HCT116 (cell line): ENCODE measurements at regions not wholly inside any gene's neighbourhood (a gene's known extent, or its start where the extent isn't known, plus 50 kb on each side); places are given as distances from the start of the nearest gene placed in this dataset.

Experiments
- EZH2 ChIP-seq: fragments of 200-600 bp; sonication (generic); IDR thresholded peaks from 2 replicates; pipeline ENCODE4 v1.6.1; 2017; ENCODE audit warnings: antibody characterized with exemption, mixed run types
- FOSL1 ChIP-seq: IDR thresholded peaks from 2 replicates; pipeline ENCODE4 v1.6.1; 2012; ENCODE audit warnings: low read depth
- JUND ChIP-seq: IDR thresholded peaks from 2 replicates; pipeline ENCODE4 v1.6.1; 2012
- POLR2A ChIP-seq: IDR thresholded peaks from 2 replicates; pipeline ENCODE4 v1.7.0; 2011; ENCODE audit warnings: borderline replicate concordance; ENCODE audit not compliant: insufficient read depth, insufficient read length; ENCODE audit errors: extremely low read depth
- POLR2AphosphoS5 ChIP-seq: IDR thresholded peaks from 2 replicates; pipeline ENCODE4 v1.6.1; 2011; ENCODE audit warnings: mild to moderate bottlenecking, low read depth, low read length, moderate library complexity
- SIN3A ChIP-seq: IDR thresholded peaks from 2 replicates; pipeline ENCODE4 v1.6.1; 2012; ENCODE audit warnings: low read depth
- SP1 ChIP-seq: IDR thresholded peaks from 2 replicates; pipeline ENCODE4 v1.6.1; 2012; ENCODE audit warnings: low read depth
- TCF7L2 ChIP-seq: IDR thresholded peaks from 2 replicates; pipeline ENCODE4 v1.7.0; 2011; ENCODE audit warnings: borderline replicate concordance, inconsistent platforms; ENCODE audit not compliant: insufficient read depth, insufficient read length; ENCODE audit errors: extremely low read depth
- ZNF274 ChIP-seq: fragments of 200-500 bp; sonication (Bioruptor generic); IDR thresholded peaks from 2 replicates; pipeline ENCODE4 v1.6.1; 2014; ENCODE audit warnings: mild to moderate bottlenecking, low read depth, low read length, inconsistent platforms
- TF ChIP-seq, protein P1 (sequence below), 3 experiments: fragments of 200-600 bp in 1 of 3; sonication (generic) in 1 of 3; IDR thresholded peaks in 2 of 3; conservative IDR thresholded peaks in 1 of 3; 2 replicates each; pipeline ENCODE4 v1.5.1; 2012 to 2017; ENCODE audit warnings: low read depth in 2 of 3, low read length in 2 of 3, antibody characterized with exemption in 1 of 3, borderline replicate concordance in 1 of 3, control low read depth in 1 of 3, mild to moderate bottlenecking in 1 of 3, mixed read lengths in 1 of 3, mixed run types in 1 of 3, moderate library complexity in 1 of 3; ENCODE audit not compliant: insufficient read depth in 1 of 3
- TF ChIP-seq, protein P2 (sequence below): IDR thresholded peaks from 2 replicates; pipeline ENCODE4 v1.6.1; 2012; ENCODE audit warnings: low read depth
- TF ChIP-seq, protein P3 (sequence below): IDR thresholded peaks from 2 replicates; pipeline ENCODE4 v1.6.1; 2012

DNA sequence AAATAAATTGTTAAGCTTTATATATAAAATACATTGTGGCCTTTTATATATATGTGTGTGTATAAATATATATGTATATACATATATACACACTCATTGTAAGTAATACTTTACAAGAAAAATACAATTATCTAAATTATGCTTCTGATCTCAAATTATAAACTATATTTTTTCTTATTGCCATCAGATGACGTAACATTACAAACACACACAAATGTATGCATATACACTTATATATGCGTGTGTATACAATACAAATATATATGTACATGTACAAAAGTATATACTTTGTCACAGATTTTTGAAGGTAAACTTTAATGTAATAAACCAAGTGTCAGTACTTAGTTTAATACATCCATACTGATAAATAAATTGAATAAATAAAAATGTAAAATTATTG lies 278.9 kb upstream of the LMO3 start:
- TF ChIP-seq POLR2A (no peak), ZNF274 (no peak), EZH2 (no peak), POLR2AphosphoS5 (no peak), TCF7L2 (no peak), JUND (no peak), FOSL1 (no peak), SP1 (no peak), SIN3A (no peak)
- TF ChIP-seq, protein P1, sequence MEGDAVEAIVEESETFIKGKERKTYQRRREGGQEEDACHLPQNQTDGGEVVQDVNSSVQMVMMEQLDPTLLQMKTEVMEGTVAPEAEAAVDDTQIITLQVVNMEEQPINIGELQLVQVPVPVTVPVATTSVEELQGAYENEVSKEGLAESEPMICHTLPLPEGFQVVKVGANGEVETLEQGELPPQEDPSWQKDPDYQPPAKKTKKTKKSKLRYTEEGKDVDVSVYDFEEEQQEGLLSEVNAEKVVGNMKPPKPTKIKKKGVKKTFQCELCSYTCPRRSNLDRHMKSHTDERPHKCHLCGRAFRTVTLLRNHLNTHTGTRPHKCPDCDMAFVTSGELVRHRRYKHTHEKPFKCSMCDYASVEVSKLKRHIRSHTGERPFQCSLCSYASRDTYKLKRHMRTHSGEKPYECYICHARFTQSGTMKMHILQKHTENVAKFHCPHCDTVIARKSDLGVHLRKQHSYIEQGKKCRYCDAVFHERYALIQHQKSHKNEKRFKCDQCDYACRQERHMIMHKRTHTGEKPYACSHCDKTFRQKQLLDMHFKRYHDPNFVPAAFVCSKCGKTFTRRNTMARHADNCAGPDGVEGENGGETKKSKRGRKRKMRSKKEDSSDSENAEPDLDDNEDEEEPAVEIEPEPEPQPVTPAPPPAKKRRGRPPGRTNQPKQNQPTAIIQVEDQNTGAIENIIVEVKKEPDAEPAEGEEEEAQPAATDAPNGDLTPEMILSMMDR (IDR thresholded peaks at IDR 0.05 in 2 of 3, conservative IDR thresholded peaks at IDR 0.05 in 1 of 3; ENCODE audit: borderline replicate concordance in 1 of 3, insufficient read depth in 1 of 3, low read depth in 2 of 3, low read length in 2 of 3), result no peak
- TF ChIP-seq, protein P2, sequence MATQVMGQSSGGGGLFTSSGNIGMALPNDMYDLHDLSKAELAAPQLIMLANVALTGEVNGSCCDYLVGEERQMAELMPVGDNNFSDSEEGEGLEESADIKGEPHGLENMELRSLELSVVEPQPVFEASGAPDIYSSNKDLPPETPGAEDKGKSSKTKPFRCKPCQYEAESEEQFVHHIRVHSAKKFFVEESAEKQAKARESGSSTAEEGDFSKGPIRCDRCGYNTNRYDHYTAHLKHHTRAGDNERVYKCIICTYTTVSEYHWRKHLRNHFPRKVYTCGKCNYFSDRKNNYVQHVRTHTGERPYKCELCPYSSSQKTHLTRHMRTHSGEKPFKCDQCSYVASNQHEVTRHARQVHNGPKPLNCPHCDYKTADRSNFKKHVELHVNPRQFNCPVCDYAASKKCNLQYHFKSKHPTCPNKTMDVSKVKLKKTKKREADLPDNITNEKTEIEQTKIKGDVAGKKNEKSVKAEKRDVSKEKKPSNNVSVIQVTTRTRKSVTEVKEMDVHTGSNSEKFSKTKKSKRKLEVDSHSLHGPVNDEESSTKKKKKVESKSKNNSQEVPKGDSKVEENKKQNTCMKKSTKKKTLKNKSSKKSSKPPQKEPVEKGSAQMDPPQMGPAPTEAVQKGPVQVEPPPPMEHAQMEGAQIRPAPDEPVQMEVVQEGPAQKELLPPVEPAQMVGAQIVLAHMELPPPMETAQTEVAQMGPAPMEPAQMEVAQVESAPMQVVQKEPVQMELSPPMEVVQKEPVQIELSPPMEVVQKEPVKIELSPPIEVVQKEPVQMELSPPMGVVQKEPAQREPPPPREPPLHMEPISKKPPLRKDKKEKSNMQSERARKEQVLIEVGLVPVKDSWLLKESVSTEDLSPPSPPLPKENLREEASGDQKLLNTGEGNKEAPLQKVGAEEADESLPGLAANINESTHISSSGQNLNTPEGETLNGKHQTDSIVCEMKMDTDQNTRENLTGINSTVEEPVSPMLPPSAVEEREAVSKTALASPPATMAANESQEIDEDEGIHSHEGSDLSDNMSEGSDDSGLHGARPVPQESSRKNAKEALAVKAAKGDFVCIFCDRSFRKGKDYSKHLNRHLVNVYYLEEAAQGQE, result no peak
- TF ChIP-seq, protein P3, sequence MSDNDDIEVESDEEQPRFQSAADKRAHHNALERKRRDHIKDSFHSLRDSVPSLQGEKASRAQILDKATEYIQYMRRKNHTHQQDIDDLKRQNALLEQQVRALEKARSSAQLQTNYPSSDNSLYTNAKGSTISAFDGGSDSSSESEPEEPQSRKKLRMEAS, result no peak
